PFSK-1 (cell line): ENCODE measurements at regions not wholly inside any gene's neighbourhood (a gene's known extent, or its start where the extent isn't known, plus 50 kb on each side); places are given as distances from the start of the nearest gene placed in this dataset.

ENCODE experiments used
- POLR2AphosphoS5 ChIP-seq: IDR thresholded peaks from 2 replicates; pipeline ENCODE4 v1.6.1; 2012; ENCODE audit warnings: low read depth, mild to moderate bottlenecking, control low read depth, low read length, moderate library complexity
- SIN3A ChIP-seq: IDR thresholded peaks from 2 replicates; pipeline ENCODE4 v1.6.1; 2012; ENCODE audit warnings: mild to moderate bottlenecking, low read length, moderate library complexity, borderline replicate concordance; ENCODE audit not compliant: insufficient read depth
- TF ChIP-seq, protein P1 (sequence below), 2 experiments: IDR thresholded peaks; 2 replicates each; pipeline versions ENCODE4 v1.6.1 to v1.8.0; 2011 to 2012; ENCODE audit warnings: low read depth in 2 of 2, low read length in 2 of 2, control low read depth in 1 of 2, inconsistent platforms in 1 of 2, mild to moderate bottlenecking in 1 of 2, moderate library complexity in 1 of 2; ENCODE audit not compliant: insufficient read depth in 1 of 2

DNA sequence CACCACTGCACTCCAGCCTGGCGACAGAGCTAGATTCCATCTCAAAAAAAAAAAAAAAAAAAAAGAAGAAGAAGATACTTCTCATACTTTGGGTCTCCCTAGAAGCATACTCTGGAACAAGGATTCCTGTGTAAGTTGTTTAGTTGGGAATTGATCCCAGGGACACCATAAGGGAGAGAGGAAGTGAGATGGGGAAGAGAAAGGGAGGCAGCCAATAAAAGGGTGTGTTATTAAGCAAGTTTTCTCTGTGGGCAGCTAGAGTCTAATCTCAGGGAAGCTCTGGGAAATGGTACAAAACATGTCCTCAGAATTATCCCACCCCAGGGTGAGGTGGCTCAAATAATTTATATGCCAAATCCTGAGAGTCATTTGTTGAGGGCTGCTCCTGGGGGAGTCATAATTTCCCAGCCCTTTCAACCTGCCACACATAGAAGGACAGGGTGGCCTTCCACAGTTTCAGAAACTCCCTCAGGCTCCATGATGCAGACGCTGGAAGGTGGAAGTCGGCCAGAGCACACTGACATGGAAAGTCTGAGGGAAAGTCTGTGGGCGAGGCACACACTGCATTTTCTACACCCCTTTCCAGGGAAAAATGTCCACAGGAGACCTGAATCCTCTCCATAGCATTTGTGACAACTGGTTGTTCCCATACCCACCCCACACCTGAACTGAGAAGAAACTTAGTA, 86.4 kb upstream of the SLC4A7 start:
- TF ChIP-seq POLR2AphosphoS5: no peak
- TF ChIP-seq, protein P1, sequence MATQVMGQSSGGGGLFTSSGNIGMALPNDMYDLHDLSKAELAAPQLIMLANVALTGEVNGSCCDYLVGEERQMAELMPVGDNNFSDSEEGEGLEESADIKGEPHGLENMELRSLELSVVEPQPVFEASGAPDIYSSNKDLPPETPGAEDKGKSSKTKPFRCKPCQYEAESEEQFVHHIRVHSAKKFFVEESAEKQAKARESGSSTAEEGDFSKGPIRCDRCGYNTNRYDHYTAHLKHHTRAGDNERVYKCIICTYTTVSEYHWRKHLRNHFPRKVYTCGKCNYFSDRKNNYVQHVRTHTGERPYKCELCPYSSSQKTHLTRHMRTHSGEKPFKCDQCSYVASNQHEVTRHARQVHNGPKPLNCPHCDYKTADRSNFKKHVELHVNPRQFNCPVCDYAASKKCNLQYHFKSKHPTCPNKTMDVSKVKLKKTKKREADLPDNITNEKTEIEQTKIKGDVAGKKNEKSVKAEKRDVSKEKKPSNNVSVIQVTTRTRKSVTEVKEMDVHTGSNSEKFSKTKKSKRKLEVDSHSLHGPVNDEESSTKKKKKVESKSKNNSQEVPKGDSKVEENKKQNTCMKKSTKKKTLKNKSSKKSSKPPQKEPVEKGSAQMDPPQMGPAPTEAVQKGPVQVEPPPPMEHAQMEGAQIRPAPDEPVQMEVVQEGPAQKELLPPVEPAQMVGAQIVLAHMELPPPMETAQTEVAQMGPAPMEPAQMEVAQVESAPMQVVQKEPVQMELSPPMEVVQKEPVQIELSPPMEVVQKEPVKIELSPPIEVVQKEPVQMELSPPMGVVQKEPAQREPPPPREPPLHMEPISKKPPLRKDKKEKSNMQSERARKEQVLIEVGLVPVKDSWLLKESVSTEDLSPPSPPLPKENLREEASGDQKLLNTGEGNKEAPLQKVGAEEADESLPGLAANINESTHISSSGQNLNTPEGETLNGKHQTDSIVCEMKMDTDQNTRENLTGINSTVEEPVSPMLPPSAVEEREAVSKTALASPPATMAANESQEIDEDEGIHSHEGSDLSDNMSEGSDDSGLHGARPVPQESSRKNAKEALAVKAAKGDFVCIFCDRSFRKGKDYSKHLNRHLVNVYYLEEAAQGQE (IDR thresholded peaks at IDR 0.05; ENCODE audit: insufficient read depth in 1 of 2, low read depth in 2 of 2, low read length in 2 of 2): no peak
- TF ChIP-seq SIN3A: no peak
